K562 (cell line): ENCODE measurements at regions not wholly inside any gene's neighbourhood (a gene's known extent, or its start where the extent isn't known, plus 50 kb on each side); places are given as distances from the start of the nearest gene placed in this dataset.

ENCODE experiments used
- ATAC-seq: fragments of 200-7000 bp; cut with Tn5 transposase; 3 replicates; pipeline ENCODE4 v1.9.1; 2020; ENCODE audit warnings: moderate library complexity
- BruUV-seq: library from RNA; stranded (reverse); fragments of 400-500 nt; replicated peaks from 2 replicates; lab custom pipeline; 2021; lab: Mats Ljungman, UMichigan
- CTCF ChIA-PET: fragments of 300-600 bp; formaldehyde crosslinking; extraction: SDS; loops from one replicate; lab custom pipeline; 2021; ENCODE audit warnings: low intra/inter-chr PET ratio; lab: Yijun Ruan, JAX
- POLR2A ChIA-PET: fragments of 300-600, 350-650 bp; sonication (Branson Sonifier 250); formaldehyde crosslinking; extraction: SDS; loops from one replicate; lab custom pipeline; 2021; ENCODE audit warnings: antibody characterized with exemption, inconsistent platforms; lab: Yijun Ruan, JAX
- DNase-seq, 4 experiments: peaks; one replicate each; pipeline versions ENCODE4 v3.0.0 to v3.0.0-alpha.2; 2011 to 2018; ENCODE audit warnings: low spot score in 3 of 4, mixed read lengths in 3 of 4; ENCODE audit errors: extremely low read depth in 1 of 4
- FAIRE-seq: peaks from 2 replicates; lab custom pipeline; 2011; peaks lifted over from hg19 to GRCh38; lab: Jason Lieb, UNC
- H2AFZ ChIP-seq: 2 replicates; pipeline ENCODE4 v1.6.0; 2011; ENCODE audit warnings: low read depth, low read length, control low read depth, inconsistent platforms
- H3K27ac ChIP-seq: fragments of 200-600 bp; 3 replicates; pipeline ENCODE4 v1.8.0; 2011; ENCODE audit warnings: low read depth, mild to moderate bottlenecking, control low read depth, inconsistent platforms, low read length, moderate library complexity, mixed read lengths; ENCODE audit errors: extremely low read depth
- H3K27me3 ChIP-seq, 2 experiments: fragments of 300-600 bp in 1 of 2; 2 replicates in 1 of 2; 3 replicates in 1 of 2; pipeline versions ENCODE4 v1.6.0 to v1.8.0; 2011; ENCODE audit warnings: inconsistent platforms in 2 of 2, low read length in 2 of 2, mild to moderate bottlenecking in 1 of 2, mixed read lengths in 1 of 2, moderate library complexity in 1 of 2; ENCODE audit not compliant: control insufficient read depth in 2 of 2, insufficient read depth in 2 of 2
- H3K36me3 ChIP-seq: fragments of 300-600 bp; 3 replicates; pipeline ENCODE4 v1.8.0; 2011; ENCODE audit warnings: mild to moderate bottlenecking, low read length, inconsistent platforms; ENCODE audit not compliant: control insufficient read depth, insufficient read depth
- H3K4me1 ChIP-seq, 2 experiments: fragments of 200-600 bp in 1 of 2; replicated peaks in 1 of 2; 2 replicates in 1 of 2; 3 replicates in 1 of 2; pipeline versions ENCODE4 v1.5.1 to v1.8.0; 2011; ENCODE audit warnings: inconsistent platforms in 2 of 2, low read length in 2 of 2, mild to moderate bottlenecking in 1 of 2, mixed read lengths in 1 of 2, moderate library complexity in 1 of 2; ENCODE audit not compliant: control insufficient read depth in 2 of 2, insufficient read depth in 2 of 2
- H3K4me2 ChIP-seq: 2 replicates; pipeline ENCODE4 v1.6.1; 2011; ENCODE audit warnings: low read length, control low read depth, inconsistent platforms, mixed read lengths; ENCODE audit not compliant: insufficient read depth
- H3K4me3 ChIP-seq: fragments of 200-600 bp; sonication (generic), shearing (Covaris generic); 2 replicates; pipeline ENCODE4 v1.5.1; 2016; ENCODE audit warnings: control low read depth, inconsistent platforms
- H3K79me2 ChIP-seq: fragments of 200-600 bp; 3 replicates; pipeline ENCODE4 v1.8.0; 2011; ENCODE audit warnings: low read length, inconsistent platforms; ENCODE audit not compliant: control insufficient read depth, insufficient read depth
- H3K9ac ChIP-seq, 2 experiments: 2 replicates each; pipeline versions ENCODE4 v1.6.0 to v1.6.1; 2011; ENCODE audit warnings: low read depth in 2 of 2, low read length in 2 of 2, control low read depth in 1 of 2, inconsistent platforms in 1 of 2, mild to moderate bottlenecking in 1 of 2, mixed read lengths in 1 of 2; ENCODE audit not compliant: insufficient read depth in 1 of 2
- H3K9me1 ChIP-seq: one replicate; pipeline ENCODE4 v1.6.0; 2011; ENCODE audit warnings: inconsistent platforms, mild to moderate bottlenecking, low read length, moderate library complexity; ENCODE audit not compliant: control insufficient read depth, insufficient read depth
- H3K9me3 ChIP-seq: replicated peaks from 2 replicates; pipeline ENCODE4 v1.5.1; 2011; ENCODE audit warnings: low read depth, low read length, inconsistent platforms; ENCODE audit not compliant: control insufficient read depth, insufficient read depth
- H4K20me1 ChIP-seq: replicated peaks from 2 replicates; pipeline ENCODE4 v1.6.1; 2011; ENCODE audit warnings: low read length, inconsistent platforms, mixed read lengths; ENCODE audit not compliant: control insufficient read depth, insufficient read depth
- COPS2 ChIP-seq: fragments of 450-650 bp; conservative IDR thresholded peaks from 2 replicates; pipeline ENCODE4 v1.6.1; 2016; ENCODE audit warnings: mild to moderate bottlenecking, moderate library complexity
- KLF10 ChIP-seq: fragments of 250-450 bp; sonication (Bioruptor Pico); IDR thresholded peaks from 2 replicates; pipeline ENCODE4 v1.6.1; 2021; ENCODE audit warnings: matching md5 sums
- RUNX1 ChIP-seq: sonication (generic); IDR thresholded peaks from 2 replicates; pipeline ENCODE4 v1.6.1; 2016; ENCODE audit warnings: antibody characterized with exemption, low read depth
- XRCC4 ChIP-seq: IDR thresholded peaks from one replicate; pipeline ENCODE4 v1.6.1; 2011; ENCODE audit not compliant: insufficient read depth, insufficient read length; ENCODE audit errors: extremely low read depth
- ZNF124 ChIP-seq: sonication (generic); formaldehyde crosslinking; IDR thresholded peaks from 2 replicates; pipeline ENCODE4 v1.8.1; 2022; ENCODE audit warnings: missing genetic modification reagents
- ZNF511 ChIP-seq: sonication (generic); formaldehyde crosslinking; IDR thresholded peaks from 2 replicates; pipeline ENCODE4 v1.8.0; 2022; ENCODE audit warnings: mild to moderate bottlenecking, missing genetic modification reagents
- WGBS: fragments of 100-300 bp; shearing (Covaris generic); methylation state at CpG from one replicate; pipeline ENCODE4 v1.1.6; 2016; ENCODE audit warnings: low coverage, mixed read lengths; ENCODE audit not compliant: insufficient coverage; ENCODE audit errors: missing lambda C conversion rate; 5-methylcytosine and 5-hydroxymethylcytosine counted together
- in situ Hi-C: fragments of 300-500 bp; cut with MboI; formaldehyde crosslinking; loops from 4 replicates; pipeline ENCODE4 v1.15.0; 2018; ENCODE audit warnings: inconsistent platforms, mixed read lengths
- intact Hi-C: fragments of 100-400 bp; cut with micrococcal nuclease; formaldehyde crosslinking; loops from 2 replicates; pipeline ENCODE4 v1.14.2; 2022
- TF ChIP-seq, protein P1 (sequence below): fragments of 200-800 bp; sonication (Bioruptor generic); IDR thresholded peaks from 2 replicates; pipeline ENCODE4 v1.6.1; 2017; ENCODE audit warnings: missing genetic modification characterization, missing compliant biosample characterization

DNA sequence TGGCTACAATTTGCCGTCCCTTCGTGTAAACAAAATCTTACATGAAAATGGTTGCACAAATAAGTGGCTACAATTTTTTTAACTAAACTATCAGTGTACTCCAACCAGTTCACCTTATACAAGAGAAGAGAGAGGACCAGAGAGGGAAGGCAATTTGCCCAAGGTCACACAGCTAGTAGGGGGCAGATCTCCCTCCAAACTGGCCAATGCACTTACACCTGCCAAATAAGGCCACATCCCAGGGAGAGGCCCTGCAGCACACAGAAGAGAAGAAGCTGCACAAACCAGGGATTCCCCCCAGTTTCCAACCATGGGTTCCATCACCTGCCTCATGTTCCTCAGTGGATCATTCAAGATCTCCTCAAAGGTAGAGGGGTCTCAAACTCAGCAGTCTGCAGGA is 349.9 kb downstream of the SOX9 start:
- no peak overlapping the region for H3K27ac ChIP-seq
- intact Hi-C loops, result no loop called here
- ChIA-PET POLR2A (no interaction called here), CTCF (no interaction called here)
- H3K79me2 ChIP-seq, result no peaks in the 10 kb centered on the region
- no peaks in the 10 kb centered on the region for H3K36me3 ChIP-seq
- ATAC-seq (no peak), FAIRE-seq (no peak)
- no peak overlapping the region for H3K4me2 ChIP-seq
- peaks cover 0 to 13% of the 10 kb centered on the region in 2 experiments; a peak in 1 of 5 replicates for H3K27me3 ChIP-seq
- H2AFZ ChIP-seq, result no peak overlapping the region
- no peak overlapping the region for H3K4me3 ChIP-seq
- no peak overlapping the region for H3K9ac ChIP-seq
- TF ChIP-seq KLF10 (CRISPR knock-in tag) (no peak), RUNX1 (no peak), ZNF511 (no peak), ZNF124 (CRISPR knock-in tag) (no peak)
- TF ChIP-seq, all 486 proteins: peak for 0
- in situ Hi-C loops, result no loop called here
- H3K9me1 ChIP-seq, result no peaks in the 10 kb centered on the region
- H4K20me1 ChIP-seq, result no peaks in the 10 kb centered on the region
- no peaks in the 10 kb centered on the region for H3K9me3 ChIP-seq
- DNase-seq, result no peak
- BruUV-seq, result no TSS peak
- H3K4me1 ChIP-seq, result no peaks in the 10 kb centered on the region
- 0% methylated on average over 2 of the region's 2 CpGs for WGBS

- no TSS peak for BruUV-seq
- H4K20me1 ChIP-seq, result no peaks in the 10 kb centered on the region
- H3K4me1 ChIP-seq, result no peaks in the 10 kb centered on the region
- CTCF ChIA-PET, result no interaction called here
- no peaks in the 10 kb centered on the region for H3K36me3 ChIP-seq
- no peak overlapping the region for H2AFZ ChIP-seq
- POLR2A ChIA-PET, result no interaction called here
- intact Hi-C loops, result no loop called here
- H3K79me2 ChIP-seq, result no peaks in the 10 kb centered on the region
- H3K27me3 ChIP-seq, result peaks cover 0 to 12% of the 10 kb centered on the region in 2 experiments; a peak in 1 of 5 replicates
- H3K9ac ChIP-seq, result no peak overlapping the region
- H3K9me1 ChIP-seq, result no peaks in the 10 kb centered on the region
- FAIRE-seq (no peak), ATAC-seq (no peak), DNase-seq (no peak)
- H3K9me3 ChIP-seq, result no peaks in the 10 kb centered on the region
- in situ Hi-C loops, result no loop called here
- H3K4me3 ChIP-seq, result no peak overlapping the region
- no peak overlapping the region for H3K4me2 ChIP-seq
- H3K27ac ChIP-seq, result no peak overlapping the region
- 0% methylated on average over 3 of the region's 3 CpGs for WGBS
- TF ChIP-seq COPS2, result no peak
- TF ChIP-seq XRCC4, result no peak
- TF ChIP-seq, protein P1, sequence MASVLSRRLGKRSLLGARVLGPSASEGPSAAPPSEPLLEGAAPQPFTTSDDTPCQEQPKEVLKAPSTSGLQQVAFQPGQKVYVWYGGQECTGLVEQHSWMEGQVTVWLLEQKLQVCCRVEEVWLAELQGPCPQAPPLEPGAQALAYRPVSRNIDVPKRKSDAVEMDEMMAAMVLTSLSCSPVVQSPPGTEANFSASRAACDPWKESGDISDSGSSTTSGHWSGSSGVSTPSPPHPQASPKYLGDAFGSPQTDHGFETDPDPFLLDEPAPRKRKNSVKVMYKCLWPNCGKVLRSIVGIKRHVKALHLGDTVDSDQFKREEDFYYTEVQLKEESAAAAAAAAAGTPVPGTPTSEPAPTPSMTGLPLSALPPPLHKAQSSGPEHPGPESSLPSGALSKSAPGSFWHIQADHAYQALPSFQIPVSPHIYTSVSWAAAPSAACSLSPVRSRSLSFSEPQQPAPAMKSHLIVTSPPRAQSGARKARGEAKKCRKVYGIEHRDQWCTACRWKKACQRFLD, result no peak
These were observed 350.5 kb downstream of the SOX9 start for GRCh38 chr17:72471296-72471695.
